Activated CD4-positive, alpha-beta T cell treated with anti-CD3 and anti-CD28 coated beads, Interleukin-2, amount 10 ng/mL, durations not matched to agents 7 days and 5 days (primary cell): ENCODE measurements at regions not wholly inside any gene's neighbourhood (a gene's known extent, or its start where the extent isn't known, plus 50 kb on each side); places are given as distances from the start of the nearest gene placed in this dataset.
"Not testable (repeated sequence)": the region's sequence is repeated elsewhere in the genome, so short reads cannot be mapped to it uniquely, and the experiment has no call there.

Experiments used
- CTCF ChIA-PET: fragments of 350-600 bp; sonication (Branson Sonifier 250); formaldehyde crosslinking; loops from one replicate; lab custom pipeline; 2021; ENCODE audit warnings: antibody characterized with exemption; lab: Charles Lee
- POLR2A ChIA-PET: fragments of 350-600 bp; sonication (Branson Sonifier 250); formaldehyde crosslinking; loops from one replicate; lab custom pipeline; 2021; ENCODE audit warnings: antibody characterized with exemption; lab: Charles Lee
- DNase-seq: peaks from one replicate; pipeline ENCODE4 v3.0.0-alpha.2; 2020
- H3K27ac Mint-ChIP-seq: one replicate; pipeline ENCODE4 v1.8.0; 2021; ENCODE audit warnings: mild to moderate bottlenecking, moderate library complexity, mixed read lengths
- H3K27me3 Mint-ChIP-seq: one replicate; pipeline ENCODE4 v1.8.0; 2021; ENCODE audit warnings: mixed read lengths
- H3K36me3 Mint-ChIP-seq: one replicate; pipeline ENCODE4 v1.8.0; 2021; ENCODE audit warnings: low read depth, mixed read lengths
- H3K4me1 Mint-ChIP-seq: one replicate; pipeline ENCODE4 v1.8.0; 2021; ENCODE audit warnings: mixed read lengths
- H3K4me3 Mint-ChIP-seq: one replicate; pipeline ENCODE4 v1.8.0; 2021; ENCODE audit warnings: mild to moderate bottlenecking, moderate library complexity, mixed read lengths
- H3K9me3 Mint-ChIP-seq: one replicate; pipeline ENCODE4 v1.8.0; 2021; ENCODE audit warnings: mixed read lengths

GRCh38 chr13:44843403-44843802 lies 145.9 kb downstream of the NUFIP1 start:
- POLR2A ChIA-PET = no interaction called here
- CTCF ChIA-PET = no interaction called here
- DNase-seq = no peak
- no peaks in the 10 kb centered on the region for H3K4me1 Mint-ChIP-seq
- no peaks in the 10 kb centered on the region for H3K36me3 Mint-ChIP-seq
- no peak overlapping the region for H3K4me3 Mint-ChIP-seq
- no peaks in the 10 kb centered on the region for H3K9me3 Mint-ChIP-seq
- peaks cover 11% of the 10 kb centered on the region for H3K27me3 Mint-ChIP-seq
- no peak overlapping the region for H3K27ac Mint-ChIP-seq

GRCh38 chr13:44842158-44842557 lies 147.1 kb downstream of the NUFIP1 start:
- ChIA-PET CTCF (no interaction called here), POLR2A (no interaction called here)
- no peak overlapping the region for H3K4me3 Mint-ChIP-seq
- H3K4me1 Mint-ChIP-seq = no peaks in the 10 kb centered on the region
- H3K36me3 Mint-ChIP-seq = no peaks in the 10 kb centered on the region
- H3K9me3 Mint-ChIP-seq = no peaks in the 10 kb centered on the region
- H3K27ac Mint-ChIP-seq = no peak overlapping the region
- no peak for DNase-seq
- H3K27me3 Mint-ChIP-seq = peaks cover 4% of the 10 kb centered on the region

- CTCF ChIA-PET = interaction anchor here (0.6 kb wide), 1 partner anchor 47 kb away, joined by 4 read pairs; no protein-coding TSS in a partner anchor
- Mint-ChIP-seq H3K27me3 (peaks cover 4% of the 10 kb centered on the region), H3K4me1 (no peaks in the 10 kb centered on the region), H3K27ac (no peak overlapping the region), H3K4me3 (no peak overlapping the region), H3K36me3 (no peaks in the 10 kb centered on the region), H3K9me3 (no peaks in the 10 kb centered on the region)
- POLR2A ChIA-PET = no interaction called here
- DNase-seq = no peak
Observed at GRCh38 chr13:44840131-44840530, 149.1 kb downstream of the NUFIP1 start.

- Mint-ChIP-seq H3K4me1 (no peaks in the 10 kb centered on the region), H3K27ac (no peak overlapping the region), H3K36me3 (no peaks in the 10 kb centered on the region), H3K9me3 (no peaks in the 10 kb centered on the region), H3K27me3 (peaks cover 4% of the 10 kb centered on the region), H3K4me3 (no peak overlapping the region)
- CTCF ChIA-PET = interaction anchor here (1.3 kb wide), 1 partner anchor 9 kb away, joined by 3 read pairs; no protein-coding TSS in a partner anchor
- POLR2A ChIA-PET = no interaction called here
- no peak for DNase-seq
Observed at GRCh38 chr13:44837250-44837649, 152.0 kb downstream of the NUFIP1 start.

- Mint-ChIP-seq H3K27ac (no peak overlapping the region), H3K9me3 (no peaks in the 10 kb centered on the region), H3K4me1 (no peaks in the 10 kb centered on the region), H3K36me3 (no peaks in the 10 kb centered on the region), H3K4me3 (no peak overlapping the region), H3K27me3 (no peaks in the 10 kb centered on the region)
- CTCF ChIA-PET = no interaction called here
- DNase-seq = no peak
- POLR2A ChIA-PET = no interaction called here
Observed at GRCh38 chr13:44834404-44834803, 154.9 kb downstream of the NUFIP1 start.

- Mint-ChIP-seq H3K4me1 (no peaks in the 10 kb centered on the region), H3K27ac (no peak overlapping the region), H3K36me3 (no peaks in the 10 kb centered on the region), H3K9me3 (no peaks in the 10 kb centered on the region), H3K4me3 (no peak overlapping the region), H3K27me3 (no peaks in the 10 kb centered on the region)
- ChIA-PET POLR2A (no interaction called here), CTCF (interaction anchor here (0.8 kb wide), 1 partner anchor 9 kb away, joined by 3 read pairs; no protein-coding TSS in a partner anchor)
- DNase-seq = no peak
Observed at GRCh38 chr13:44833626-44834025, 155.6 kb downstream of the NUFIP1 start.

- ChIA-PET POLR2A (no interaction called here), CTCF (interaction anchor here (0.8 kb wide), 1 partner anchor 10 kb away, joined by 3 read pairs; no protein-coding TSS in a partner anchor)
- H3K9me3 Mint-ChIP-seq = no peaks in the 10 kb centered on the region
- H3K4me3 Mint-ChIP-seq = no peak overlapping the region
- no peaks in the 10 kb centered on the region for H3K36me3 Mint-ChIP-seq
- DNase-seq = no peak
- no peaks in the 10 kb centered on the region for H3K4me1 Mint-ChIP-seq
- H3K27me3 Mint-ChIP-seq = no peaks in the 10 kb centered on the region
- no peak overlapping the region for H3K27ac Mint-ChIP-seq
Observed at GRCh38 chr13:44833139-44833538, 156.1 kb downstream of the NUFIP1 start.

GRCh38 chr13:44826591-44827350 lies 162.5 kb downstream of the NUFIP1 start:
- ChIA-PET CTCF (no interaction called here), POLR2A (no interaction called here)
- no peak overlapping the region for H3K27ac Mint-ChIP-seq
- H3K27me3 Mint-ChIP-seq = no peaks in the 10 kb centered on the region
- H3K36me3 Mint-ChIP-seq = no peaks in the 10 kb centered on the region
- DNase-seq = no peak
- no peaks in the 10 kb centered on the region for H3K9me3 Mint-ChIP-seq
- H3K4me3 Mint-ChIP-seq = no peak overlapping the region
- H3K4me1 Mint-ChIP-seq = no peaks in the 10 kb centered on the region

GRCh38 chr13:44825953-44826352 lies 163.3 kb downstream of the NUFIP1 start:
- H3K27me3 Mint-ChIP-seq = no peaks in the 10 kb centered on the region
- ChIA-PET POLR2A (no interaction called here), CTCF (interaction anchor here (0.9 kb wide), 1 partner anchor 343 kb away, joined by 3 read pairs; no protein-coding TSS in a partner anchor)
- H3K4me3 Mint-ChIP-seq = no peak overlapping the region
- no peak overlapping the region for H3K27ac Mint-ChIP-seq
- no peaks in the 10 kb centered on the region for H3K4me1 Mint-ChIP-seq
- H3K36me3 Mint-ChIP-seq = no peaks in the 10 kb centered on the region
- DNase-seq = no peak
- no peaks in the 10 kb centered on the region for H3K9me3 Mint-ChIP-seq

GRCh38 chr13:44823555-44823954 lies 165.7 kb downstream of the NUFIP1 start:
- H3K27me3 Mint-ChIP-seq, H3K27ac Mint-ChIP-seq, H3K9me3 Mint-ChIP-seq, DNase-seq, POLR2A ChIA-PET, H3K4me3 Mint-ChIP-seq, H3K36me3 Mint-ChIP-seq, CTCF ChIA-PET, H3K4me1 Mint-ChIP-seq: not testable (repeated sequence)

- Mint-ChIP-seq H3K9me3 (no peaks in the 10 kb centered on the region), H3K4me1 (peaks cover 8% of the 10 kb centered on the region), H3K27ac (no peak overlapping the region), H3K36me3 (no peaks in the 10 kb centered on the region), H3K27me3 (no peaks in the 10 kb centered on the region), H3K4me3 (no peak overlapping the region)
- ChIA-PET POLR2A (no interaction called here), CTCF (no interaction called here)
- DNase-seq = no peak
Observed at GRCh38 chr13:44822291-44822690, 167.0 kb downstream of the NUFIP1 start.

- Mint-ChIP-seq H3K36me3 (no peaks in the 10 kb centered on the region), H3K27me3 (peaks cover 3% of the 10 kb centered on the region), H3K4me3 (no peak overlapping the region), H3K4me1 (peaks cover 12% of the 10 kb centered on the region), H3K27ac (no peak overlapping the region), H3K9me3 (no peaks in the 10 kb centered on the region)
- POLR2A ChIA-PET = no interaction called here
- CTCF ChIA-PET = no interaction called here
- no peak for DNase-seq
Observed at GRCh38 chr13:44819772-44820171, 169.5 kb downstream of the NUFIP1 start.

GRCh38 chr13:44819245-44819644 lies 170.0 kb downstream of the NUFIP1 start:
- H3K4me1 Mint-ChIP-seq = peaks cover 12% of the 10 kb centered on the region
- H3K9me3 Mint-ChIP-seq = no peaks in the 10 kb centered on the region
- H3K36me3 Mint-ChIP-seq = no peaks in the 10 kb centered on the region
- H3K27ac Mint-ChIP-seq = no peak overlapping the region
- ChIA-PET CTCF (no interaction called here), POLR2A (no interaction called here)
- peaks cover 5% of the 10 kb centered on the region for H3K27me3 Mint-ChIP-seq
- no peak for DNase-seq
- H3K4me3 Mint-ChIP-seq = no peak overlapping the region

GRCh38 chr13:44818428-44818827 lies 170.8 kb downstream of the NUFIP1 start:
- no peak for DNase-seq
- CTCF ChIA-PET = no interaction called here

More at GRCh38 chr13:44818428-44818827, 170.8 kb downstream of the NUFIP1 start:
- H3K36me3 Mint-ChIP-seq = no peaks in the 10 kb centered on the region
- POLR2A ChIA-PET = no interaction called here
- no peak overlapping the region for H3K27ac Mint-ChIP-seq
- peaks cover 12% of the 10 kb centered on the region for H3K4me1 Mint-ChIP-seq
- no peak overlapping the region for H3K4me3 Mint-ChIP-seq
- H3K9me3 Mint-ChIP-seq = no peaks in the 10 kb centered on the region
- peaks cover 5% of the 10 kb centered on the region for H3K27me3 Mint-ChIP-seq
